SH-SY5Y (cell line): ENCODE measurements at regions not wholly inside any gene's neighbourhood (a gene's known extent, or its start where the extent isn't known, plus 50 kb on each side); places are given as distances from the start of the nearest gene placed in this dataset.

Experiments used
- GATA2 ChIP-seq: IDR thresholded peaks from 2 replicates; pipeline ENCODE4 v1.6.1; 2011; ENCODE audit warnings: mild to moderate bottlenecking, low read depth, low read length
- GATA3 ChIP-seq: IDR thresholded peaks from 2 replicates; pipeline ENCODE4 v1.6.1; 2011; ENCODE audit warnings: low read depth, mild to moderate bottlenecking, low read length, moderate library complexity

DNA sequence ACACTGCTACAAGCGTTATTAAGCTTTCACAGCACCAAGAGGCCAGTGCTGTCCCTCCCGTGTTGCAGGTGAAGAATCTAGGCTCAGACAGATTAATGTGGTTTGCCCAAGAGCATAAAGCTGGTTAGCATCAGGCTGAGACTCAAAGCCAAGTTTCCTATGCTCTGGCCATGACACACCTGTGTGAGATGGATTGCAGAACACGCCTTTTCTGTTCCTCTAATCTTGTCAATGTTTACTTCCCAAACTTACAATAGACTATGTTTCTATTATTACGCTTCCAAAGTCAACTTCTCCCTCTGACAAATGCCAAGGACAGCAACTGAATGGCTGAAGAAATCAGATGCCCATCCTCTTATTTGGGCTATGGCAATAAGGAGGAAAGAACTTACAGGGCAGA, 138.4 kb upstream of the SLIT3 start:
- TF ChIP-seq GATA2 (no peak), GATA3 (no peak)
